H1 (cell line): ENCODE measurements at regions not wholly inside any gene's neighbourhood (a gene's known extent, or its start where the extent isn't known, plus 50 kb on each side); places are given as distances from the start of the nearest gene placed in this dataset.
A peak's percentile ranks its signal among the peaks of the same experiment; 100 is the strongest.

ENCODE experiments used
- CTCF ChIA-PET: fragments of 300-600 bp; sonication (Branson Sonifier 250); formaldehyde crosslinking; loops from one replicate; lab custom pipeline; 2021; ENCODE audit not compliant: partially characterized antibody; lab: Charles Lee
- POLR2A ChIA-PET: fragments of 300-600 bp; sonication (Branson Sonifier 250); formaldehyde crosslinking; loops from one replicate; lab custom pipeline; 2021; ENCODE audit warnings: inconsistent platforms; ENCODE audit not compliant: partially characterized antibody; lab: Charles Lee
- DNase-seq, 2 experiments: peaks; one replicate each; pipeline versions ENCODE4 v3.0.0 to v3.0.0-alpha.2; 2010 to 2022; ENCODE audit warnings: low spot score in 2 of 2, low read depth in 1 of 2, mixed read lengths in 1 of 2
- FAIRE-seq: peaks from 2 replicates; lab custom pipeline; 2011; peaks lifted over from hg19 to GRCh38; lab: Jason Lieb, UNC
- H2AFZ ChIP-seq: 2 replicates; pipeline ENCODE4 v1.8.1; 2012; ENCODE audit warnings: low read length, inconsistent platforms
- H2AK5ac ChIP-seq: 2 replicates; pipeline ENCODE4 v1.6.1; 2013; ENCODE audit warnings: low read depth, low read length
- H2BK120ac ChIP-seq: replicated peaks from 2 replicates; pipeline ENCODE3; 2013; ENCODE audit warnings: low read depth, low read length, inconsistent platforms
- H2BK12ac ChIP-seq: 2 replicates; pipeline ENCODE4 v1.6.1; 2013; ENCODE audit warnings: low read depth, low read length
- H2BK15ac ChIP-seq: 2 replicates; pipeline ENCODE4 v1.6.1; 2013; ENCODE audit warnings: low read length
- H2BK20ac ChIP-seq: 2 replicates; pipeline ENCODE4 v1.6.1; 2013; ENCODE audit warnings: low read length
- H2BK5ac ChIP-seq: 2 replicates; pipeline ENCODE4 v1.6.1; 2013; ENCODE audit warnings: low read depth, low read length
- H3K14ac ChIP-seq: 2 replicates; pipeline ENCODE4 v1.6.1; 2013; ENCODE audit warnings: inconsistent platforms; ENCODE audit not compliant: insufficient read length
- H3K18ac ChIP-seq: 2 replicates; pipeline ENCODE4 v1.6.1; 2013; ENCODE audit warnings: low read length; ENCODE audit errors: extremely low read depth
- H3K23ac ChIP-seq: 2 replicates; pipeline ENCODE4 v1.6.1; 2013; ENCODE audit warnings: inconsistent platforms; ENCODE audit not compliant: insufficient read length
- H3K23me2 ChIP-seq: 2 replicates; pipeline ENCODE4 v1.6.1; 2013; ENCODE audit warnings: low read depth, low read length
- H3K27ac ChIP-seq: 2 replicates; pipeline ENCODE4 v1.6.1; 2011; ENCODE audit warnings: low read depth, low read length, inconsistent platforms
- H3K27me3 ChIP-seq, 4 experiments: replicated peaks in 1 of 4; 1 replicate in 1 of 4; 2 replicates in 3 of 4; pipeline versions ENCODE4 v1.6.1 to v1.8.1; 2011 to 2013; ENCODE audit warnings: low read length in 3 of 4, mild to moderate bottlenecking in 3 of 4, inconsistent platforms in 2 of 4, mixed read lengths in 2 of 4, moderate library complexity in 1 of 4; ENCODE audit not compliant: control insufficient read depth in 3 of 4, insufficient read depth in 3 of 4; ENCODE audit errors: extremely low read depth in 1 of 4
- H3K36me3 ChIP-seq, 4 experiments: 2 replicates each; pipeline versions ENCODE4 v1.6.1 to v1.8.1; 2011 to 2013; ENCODE audit warnings: mild to moderate bottlenecking in 4 of 4, low read length in 3 of 4, moderate library complexity in 2 of 4, control low read depth in 1 of 4, inconsistent platforms in 1 of 4; ENCODE audit not compliant: insufficient read depth in 4 of 4, control insufficient read depth in 2 of 4
- H3K4ac ChIP-seq: replicated peaks from 2 replicates; pipeline ENCODE3; 2013; ENCODE audit warnings: low read length, low read depth, mixed read lengths, inconsistent platforms; ENCODE audit not compliant: insufficient read length
- H3K4me1 ChIP-seq, 4 experiments: replicated peaks in 1 of 4; 1 replicate in 1 of 4; 2 replicates in 3 of 4; pipeline versions ENCODE4 v1.6.1 to v1.8.1; 2011 to 2013; ENCODE audit warnings: low read length in 3 of 4, inconsistent platforms in 2 of 4, mixed read lengths in 1 of 4; ENCODE audit not compliant: insufficient read depth in 4 of 4, control insufficient read depth in 3 of 4
- H3K4me2 ChIP-seq, 2 experiments: 2 replicates each; pipeline versions ENCODE4 v1.6.1 to v1.8.1; 2011 to 2013; ENCODE audit warnings: low read depth in 2 of 2, low read length in 2 of 2, control low read depth in 1 of 2, inconsistent platforms in 1 of 2, mild to moderate bottlenecking in 1 of 2; ENCODE audit not compliant: insufficient read depth in 1 of 2
- H3K4me3 ChIP-seq, 4 experiments: fragments of 200-600, 300-600 bp in 1 of 4; sonication (generic), shearing (Covaris generic), sonication (Bioruptor Twin) in 1 of 4; 2 replicates each; pipeline versions ENCODE4 v1.5.1 to v1.8.1; 2011 to 2016; ENCODE audit warnings: low read length in 4 of 4, low read depth in 3 of 4, control low read depth in 2 of 4, inconsistent platforms in 2 of 4, mild to moderate bottlenecking in 2 of 4, mixed read lengths in 1 of 4, moderate library complexity in 1 of 4; ENCODE audit not compliant: insufficient read depth in 2 of 4; ENCODE audit errors: extremely low read depth in 1 of 4
- H3K56ac ChIP-seq: replicated peaks from 2 replicates; pipeline ENCODE3; 2013; ENCODE audit warnings: low read depth, mild to moderate bottlenecking, mixed read lengths, low read length, inconsistent platforms; ENCODE audit not compliant: insufficient read length
- H3K79me1 ChIP-seq: 2 replicates; pipeline ENCODE4 v1.6.1; 2013; ENCODE audit warnings: low read depth, low read length, control low read depth
- H3K79me2 ChIP-seq, 2 experiments: 2 replicates each; pipeline versions ENCODE4 v1.6.1 to v1.8.1; 2012 to 2013; ENCODE audit warnings: low read length in 2 of 2, mild to moderate bottlenecking in 2 of 2, inconsistent platforms in 1 of 2; ENCODE audit not compliant: insufficient read depth in 2 of 2, control insufficient read depth in 1 of 2
- H3K9ac ChIP-seq, 4 experiments: replicated peaks in 1 of 4; 1 replicate in 1 of 4; 2 replicates in 3 of 4; pipeline versions ENCODE4 v1.6.1 to v1.8.1; 2011 to 2013; ENCODE audit warnings: low read depth in 3 of 4, low read length in 3 of 4, control low read depth in 2 of 4, mild to moderate bottlenecking in 2 of 4, moderate library complexity in 2 of 4, inconsistent platforms in 1 of 4; ENCODE audit errors: extremely low read depth in 1 of 4
- H3K9me3 ChIP-seq, 2 experiments: 2 replicates each; pipeline versions ENCODE4 v1.6.1 to v1.8.1; 2012 to 2013; ENCODE audit warnings: mild to moderate bottlenecking in 2 of 2, moderate library complexity in 2 of 2, control low read depth in 1 of 2, inconsistent platforms in 1 of 2, low read depth in 1 of 2, low read length in 1 of 2, mixed read lengths in 1 of 2; ENCODE audit not compliant: insufficient read depth in 2 of 2
- H4K20me1 ChIP-seq, 2 experiments: replicated peaks in 1 of 2; 2 replicates each; pipeline versions ENCODE3 to v1.8.1; 2011 to 2013; ENCODE audit warnings: inconsistent platforms in 2 of 2, low read length in 2 of 2, mild to moderate bottlenecking in 1 of 2; ENCODE audit not compliant: insufficient read depth in 2 of 2, control insufficient read depth in 1 of 2
- H4K5ac ChIP-seq: 2 replicates; pipeline ENCODE4 v1.6.1; 2013; ENCODE audit warnings: low read length, low read depth, mixed read lengths, inconsistent platforms; ENCODE audit not compliant: insufficient read length
- H4K8ac ChIP-seq: 2 replicates; pipeline ENCODE4 v1.8.0; 2013; ENCODE audit warnings: mild to moderate bottlenecking, moderate library complexity, low read length, inconsistent platforms; ENCODE audit not compliant: insufficient read depth; ENCODE audit errors: extremely low read depth
- H4K91ac ChIP-seq: replicated peaks from 2 replicates; pipeline ENCODE3; 2013; ENCODE audit warnings: low read length, mixed read lengths, inconsistent platforms; ENCODE audit not compliant: insufficient read length
- CEBPB ChIP-seq: IDR thresholded peaks from 2 replicates; pipeline ENCODE4 v1.6.1; 2012; ENCODE audit warnings: low read depth, low read length
- CHD2 ChIP-seq: IDR thresholded peaks from 2 replicates; pipeline ENCODE4 v1.6.1; 2012; ENCODE audit warnings: low read length, improper control_type of control experiment
- CTCF ChIP-seq, 3 experiments: IDR thresholded peaks; 1 replicate in 2 of 3; 2 replicates in 1 of 3; pipeline versions ENCODE4 v1.5.1 to v1.6.1; 2011; ENCODE audit warnings: low read length in 3 of 3, mild to moderate bottlenecking in 3 of 3, inconsistent platforms in 2 of 3, low read depth in 1 of 3, moderate library complexity in 1 of 3; ENCODE audit not compliant: insufficient read depth in 1 of 3; ENCODE audit errors: control extremely low read depth in 1 of 3
- FOSL1 ChIP-seq: IDR thresholded peaks from 2 replicates; pipeline ENCODE4 v1.6.1; 2011; ENCODE audit warnings: mild to moderate bottlenecking, low read depth, low read length, moderate library complexity; ENCODE audit not compliant: insufficient read depth
- GABPA ChIP-seq: IDR thresholded peaks from 2 replicates; pipeline ENCODE4 v1.6.1; 2011; ENCODE audit warnings: mild to moderate bottlenecking, low read length, moderate library complexity, borderline replicate concordance; ENCODE audit not compliant: insufficient read depth
- JUN ChIP-seq: IDR thresholded peaks from 2 replicates; pipeline ENCODE4 v1.6.1; 2011; ENCODE audit warnings: low read depth, mild to moderate bottlenecking, improper control_type of control experiment, low read length
- JUND ChIP-seq: IDR thresholded peaks from 2 replicates; pipeline ENCODE4 v1.6.1; 2011; ENCODE audit warnings: mild to moderate bottlenecking, improper control_type of control experiment, low read length
- MAFK ChIP-seq: IDR thresholded peaks from 2 replicates; pipeline ENCODE4 v1.6.1; 2012; ENCODE audit warnings: low read depth, mild to moderate bottlenecking, improper control_type of control experiment, low read length
- PHF8 ChIP-seq: fragments of 200-600 bp; sonication (generic); conservative IDR thresholded peaks from 2 replicates; pipeline ENCODE4 v1.7.1; 2012; ENCODE audit warnings: low read depth, mild to moderate bottlenecking, inconsistent platforms, low read length, moderate library complexity
- POU5F1 ChIP-seq: IDR thresholded peaks from 2 replicates; pipeline ENCODE4 v1.6.1; 2011; ENCODE audit warnings: low read depth, mild to moderate bottlenecking, low read length, moderate library complexity
- RAD21 ChIP-seq, 2 experiments: IDR thresholded peaks in 1 of 2; conservative IDR thresholded peaks in 1 of 2; 2 replicates each; pipeline ENCODE4 v1.6.1; 2011; ENCODE audit warnings: low read depth in 2 of 2, low read length in 2 of 2, improper control_type of control experiment in 1 of 2, inconsistent platforms in 1 of 2, mild to moderate bottlenecking in 1 of 2, moderate library complexity in 1 of 2
- SIN3A ChIP-seq, 2 experiments: IDR thresholded peaks in 1 of 2; conservative IDR thresholded peaks in 1 of 2; 2 replicates each; pipeline ENCODE4 v1.6.1; 2011 to 2012; ENCODE audit warnings: low read length in 2 of 2, improper control_type of control experiment in 1 of 2, low read depth in 1 of 2, mild to moderate bottlenecking in 1 of 2
- WGBS, 2 experiments: shearing (Covaris generic) in 1 of 2; methylation state at CpG; one replicate each; pipeline versions ENCODE4 v1.1.6 to v1.1.7; 2013 to 2015; ENCODE audit warnings: low lambda C conversion rate in 2 of 2, mixed read lengths in 2 of 2, inconsistent platforms in 1 of 2, low coverage in 1 of 2, missing lambda C conversion rate in 1 of 2; ENCODE audit not compliant: insufficient replicate concordance in 2 of 2, insufficient coverage in 1 of 2, insufficient read length in 1 of 2; ENCODE audit errors: extremely low coverage in 1 of 2, missing lambda C conversion rate in 1 of 2; 5-methylcytosine and 5-hydroxymethylcytosine counted together

GRCh38 chr6:87993356-87993755, 54.3 kb upstream of the SPACA1 start:
- Histone ChIP-seq H2BK5ac (no peak overlapping the region), H3K27ac (no peak overlapping the region), H2AK5ac (no peak overlapping the region), H2AFZ (0 out of 2 replicates have a peak overlapping the region, but pooled peaks have one; percentile 25), H3K9ac (no peak overlapping the region), H3K18ac (no peak overlapping the region), H3K9me3 (no peaks in the 10 kb centered on the region), H3K14ac (no peak overlapping the region), H2BK20ac (no peak overlapping the region), H3K4me3 (no peak overlapping the region), H3K79me1 (no peaks in the 10 kb centered on the region), H2BK15ac (no peak overlapping the region), H3K23me2 (no peaks in the 10 kb centered on the region), H3K79me2 (no peaks in the 10 kb centered on the region), H3K56ac (no peak overlapping the region), H4K5ac (no peak overlapping the region), H3K23ac (no peak overlapping the region), H3K4me1 (peaks cover 0 to 5% (median 0%) of the 10 kb centered on the region in 4 experiments; a peak in 1 of 7 replicates), H2BK12ac (no peak overlapping the region), H4K91ac (no peak overlapping the region), H2BK120ac (no peak overlapping the region), H3K4ac (no peak overlapping the region), H4K20me1 (no peaks in the 10 kb centered on the region), H3K36me3 (no peaks in the 10 kb centered on the region), H3K27me3 (no peaks in the 10 kb centered on the region), H3K4me2 (no peak overlapping the region), H4K8ac (no peak overlapping the region)
- DNase-seq (no peak), FAIRE-seq (no peak)
- TF ChIP-seq GABPA (no peak), PHF8 (no peak), RAD21 (IDR thresholded peaks at IDR 0.05 in 1 of 2, conservative IDR thresholded peaks at IDR 0.05 in 1 of 2; ENCODE audit: low read depth in 2 of 2, low read length in 2 of 2) (no peak), CTCF (IDR thresholded peaks at IDR 0.05; ENCODE audit: control extremely low read depth in 1 of 3, insufficient read depth in 1 of 3, low read depth in 1 of 3, low read length in 3 of 3) (no peak), CEBPB (no peak), SIN3A (conservative IDR thresholded peaks at IDR 0.05 in 1 of 2, IDR thresholded peaks at IDR 0.05 in 1 of 2; ENCODE audit: low read depth in 1 of 2, low read length in 2 of 2) (no peak), POU5F1 (no peak), JUND (no peak), FOSL1 (no peak), JUN (no peak), CHD2 (no peak), MAFK (no peak)
- POLR2A ChIA-PET = no interaction called here
- CTCF ChIA-PET = no interaction called here
- WGBS, 2 experiments = 83% methylated on average over 5 of the region's 5 CpGs; no CpG with 5 or more reads in 1 of the 2 experiments
